Left lung (tissue), 4 donors: ENCODE measurements at regions not wholly inside any gene's neighbourhood (a gene's known extent, or its start where the extent isn't known, plus 50 kb on each side); places are given as distances from the start of the nearest gene placed in this dataset.

Experiments
- ATAC-seq: fragments of 200-7000 bp; cut with Tn5 transposase; one replicate; pipeline ENCODE4 v1.9.1; 2020; ENCODE audit warnings: moderate library complexity
- DNase-seq, 4 donors: peaks; one replicate each; pipeline ENCODE4 v3.0.0-alpha.2; 2013 to 2020
- H3K27ac ChIP-seq, 2 donors: fragments of 200-600 bp; sonication (generic) in 1 of 2; one replicate each; pipeline versions ENCODE4 v1.5.0 to v1.8.0; 2020 to 2021
- H3K27me3 ChIP-seq, 2 donors: fragments of 200-600 bp; sonication (generic) in 1 of 2; one replicate each; pipeline versions ENCODE4 v1.5.0 to v1.8.0; 2020 to 2021
- H3K36me3 ChIP-seq, 2 donors: fragments of 200-600 bp; sonication (generic) in 1 of 2; one replicate each; pipeline versions ENCODE4 v1.5.0 to v1.8.0; 2020 to 2021
- H3K4me1 ChIP-seq, 2 donors: fragments of 200-600 bp; one replicate each; pipeline ENCODE4 v1.8.0; 2021
- H3K4me3 ChIP-seq, 2 donors: fragments of 200-600 bp; sonication (generic) in 1 of 2; one replicate each; pipeline versions ENCODE4 v1.5.0 to v1.8.0; 2020 to 2021; ENCODE audit warnings: mild to moderate bottlenecking in 1 of 2
- H3K9me3 ChIP-seq, 2 donors: fragments of 200-600 bp; sonication (generic) in 1 of 2; one replicate each; pipeline versions ENCODE4 v1.5.0 to v1.8.0; 2020 to 2021
- intact Hi-C, 2 donors: fragments of 100-400 bp; cut with DNase I; formaldehyde crosslinking; loops; one replicate each; pipeline versions ENCODE4 v1.11.2 to v1.14.2; 2022
- TF ChIP-seq, protein P1 (sequence below), 2 donors: fragments of 200-600 bp; sonication (generic) in 1 of 2; IDR thresholded peaks; one replicate each; pipeline versions ENCODE4 v1.5.0 to v1.8.0; 2021; ENCODE audit warnings: antibody characterized with exemption in 2 of 2
- donor health status: DM: no; HTN: yes; CAD: no.
- donor health status: DM: no; HTN: no; CAD: no.

DNA sequence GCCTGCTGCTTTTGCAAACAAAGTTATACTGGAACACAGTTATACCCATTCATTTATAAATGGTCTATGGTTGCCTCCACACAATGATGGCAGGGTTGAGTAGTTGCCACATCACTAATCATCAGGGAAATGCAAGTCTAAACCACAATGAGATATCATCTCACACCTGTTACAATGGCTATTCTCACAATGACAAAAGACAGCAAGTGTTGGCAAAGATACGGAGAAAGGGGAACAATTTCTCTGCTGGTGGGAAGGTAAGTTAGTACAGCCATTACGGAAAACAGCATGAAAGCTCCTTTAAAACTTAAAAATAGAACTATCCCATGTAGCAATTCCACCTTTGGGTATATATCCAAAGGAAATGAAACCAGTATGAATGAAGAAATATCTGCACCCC, 261.4 kb downstream of the TJP1 start:
- intact Hi-C loops, result no loop called here
- Histone ChIP-seq H3K4me1 (no peaks in the 10 kb centered on the region), H3K27ac (no peak overlapping the region), H3K9me3 (peaks cover 0 to 9% of the 10 kb centered on the region in 2 donors), H3K27me3 (no peaks in the 10 kb centered on the region), H3K4me3 (no peak overlapping the region), H3K36me3 (no peaks in the 10 kb centered on the region)
- TF ChIP-seq, protein P1, sequence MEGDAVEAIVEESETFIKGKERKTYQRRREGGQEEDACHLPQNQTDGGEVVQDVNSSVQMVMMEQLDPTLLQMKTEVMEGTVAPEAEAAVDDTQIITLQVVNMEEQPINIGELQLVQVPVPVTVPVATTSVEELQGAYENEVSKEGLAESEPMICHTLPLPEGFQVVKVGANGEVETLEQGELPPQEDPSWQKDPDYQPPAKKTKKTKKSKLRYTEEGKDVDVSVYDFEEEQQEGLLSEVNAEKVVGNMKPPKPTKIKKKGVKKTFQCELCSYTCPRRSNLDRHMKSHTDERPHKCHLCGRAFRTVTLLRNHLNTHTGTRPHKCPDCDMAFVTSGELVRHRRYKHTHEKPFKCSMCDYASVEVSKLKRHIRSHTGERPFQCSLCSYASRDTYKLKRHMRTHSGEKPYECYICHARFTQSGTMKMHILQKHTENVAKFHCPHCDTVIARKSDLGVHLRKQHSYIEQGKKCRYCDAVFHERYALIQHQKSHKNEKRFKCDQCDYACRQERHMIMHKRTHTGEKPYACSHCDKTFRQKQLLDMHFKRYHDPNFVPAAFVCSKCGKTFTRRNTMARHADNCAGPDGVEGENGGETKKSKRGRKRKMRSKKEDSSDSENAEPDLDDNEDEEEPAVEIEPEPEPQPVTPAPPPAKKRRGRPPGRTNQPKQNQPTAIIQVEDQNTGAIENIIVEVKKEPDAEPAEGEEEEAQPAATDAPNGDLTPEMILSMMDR (IDR thresholded peaks at IDR 0.05), result no peak
- ATAC-seq (no peak), DNase-seq (no peak)

DNA sequence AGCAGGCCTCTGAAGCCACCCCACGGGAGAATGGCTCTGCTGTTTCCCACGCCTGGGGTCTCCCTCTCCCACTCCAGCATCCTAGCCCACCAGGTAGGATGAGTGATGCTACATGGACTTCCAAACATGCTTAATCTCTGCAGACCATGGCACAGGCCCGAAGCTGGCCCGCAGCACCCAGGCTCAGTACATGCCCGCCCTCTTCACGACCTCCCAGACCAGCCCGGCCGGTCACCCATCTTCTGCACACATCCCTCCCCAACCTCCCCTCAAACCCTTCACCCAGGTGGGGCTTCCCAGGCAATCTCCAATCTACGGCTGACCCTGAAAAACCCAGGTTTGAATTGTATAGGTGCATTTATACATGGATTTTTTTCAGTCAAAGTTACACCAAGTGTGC, 264.0 kb downstream of the TJP1 start:
- TF ChIP-seq, protein P1 (IDR thresholded peaks at IDR 0.05), result no peak
- no peak for ATAC-seq
- H3K27me3 ChIP-seq, result no peaks in the 10 kb centered on the region
- no peak for DNase-seq
- H3K9me3 ChIP-seq, result peaks cover 0 to 6% of the 10 kb centered on the region in 2 donors
- H3K36me3 ChIP-seq, result no peaks in the 10 kb centered on the region
- intact Hi-C loops, result no loop called here
- no peak overlapping the region for H3K27ac ChIP-seq
- H3K4me1 ChIP-seq, result no peaks in the 10 kb centered on the region
- no peak overlapping the region for H3K4me3 ChIP-seq

DNA sequence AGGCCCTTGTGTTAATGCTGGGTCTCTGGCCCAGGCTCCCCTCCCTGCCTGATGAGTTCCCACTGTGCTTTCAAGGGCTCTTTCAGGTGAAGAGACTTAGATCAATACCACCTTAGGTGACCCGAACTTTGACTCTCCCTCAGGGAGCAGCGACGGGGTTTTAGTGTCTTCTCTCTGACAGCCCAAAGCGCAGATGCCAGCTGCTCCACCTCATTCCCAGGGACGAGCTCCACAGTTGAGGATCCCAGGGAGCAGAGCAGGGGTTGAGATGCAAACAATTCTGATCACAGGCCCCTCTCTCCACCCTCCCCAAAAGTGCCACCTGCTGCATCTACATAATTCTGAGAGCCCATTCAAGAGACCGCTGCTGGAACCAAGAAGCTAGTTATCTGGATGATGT, 265.1 kb downstream of the TJP1 start:
- Histone ChIP-seq H3K4me3 (no peak overlapping the region), H3K27me3 (no peaks in the 10 kb centered on the region), H3K9me3 (no peaks in the 10 kb centered on the region), H3K27ac (no peak overlapping the region), H3K36me3 (no peaks in the 10 kb centered on the region), H3K4me1 (no peaks in the 10 kb centered on the region)
- intact Hi-C loops, result no loop called here
- TF ChIP-seq, protein P1 (IDR thresholded peaks at IDR 0.05), result no peak
- DNase-seq (no peak), ATAC-seq (no peak)

DNA sequence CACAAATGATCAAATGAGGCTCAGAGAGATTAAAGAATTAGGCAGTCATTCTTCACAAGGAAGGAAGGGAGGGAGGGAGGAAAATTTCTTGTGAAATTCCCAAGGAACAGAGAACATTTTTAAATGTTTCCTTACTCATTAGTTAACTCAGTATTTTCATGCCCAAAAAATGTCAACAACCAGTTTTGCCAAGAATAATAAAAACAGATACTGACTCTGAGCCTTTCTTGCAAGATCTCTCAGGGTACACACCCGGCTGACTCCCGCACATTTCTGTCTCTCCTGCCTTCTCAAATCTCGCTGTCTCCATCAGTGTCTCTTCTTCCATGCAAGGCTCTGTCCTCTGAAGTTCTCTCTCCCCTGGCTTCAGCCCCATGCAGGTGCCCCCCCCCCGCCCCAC, 265.9 kb downstream of the TJP1 start:
- peak in 1 of 4 donors; percentile 10 for DNase-seq
- Histone ChIP-seq H3K27me3 (no peaks in the 10 kb centered on the region), H3K27ac (no peak overlapping the region), H3K4me3 (no peak overlapping the region), H3K9me3 (no peaks in the 10 kb centered on the region), H3K4me1 (no peaks in the 10 kb centered on the region), H3K36me3 (no peaks in the 10 kb centered on the region)
- no peak for ATAC-seq
- intact Hi-C loops, result no loop called here
- TF ChIP-seq, protein P1 (IDR thresholded peaks at IDR 0.05), result no peak

DNA sequence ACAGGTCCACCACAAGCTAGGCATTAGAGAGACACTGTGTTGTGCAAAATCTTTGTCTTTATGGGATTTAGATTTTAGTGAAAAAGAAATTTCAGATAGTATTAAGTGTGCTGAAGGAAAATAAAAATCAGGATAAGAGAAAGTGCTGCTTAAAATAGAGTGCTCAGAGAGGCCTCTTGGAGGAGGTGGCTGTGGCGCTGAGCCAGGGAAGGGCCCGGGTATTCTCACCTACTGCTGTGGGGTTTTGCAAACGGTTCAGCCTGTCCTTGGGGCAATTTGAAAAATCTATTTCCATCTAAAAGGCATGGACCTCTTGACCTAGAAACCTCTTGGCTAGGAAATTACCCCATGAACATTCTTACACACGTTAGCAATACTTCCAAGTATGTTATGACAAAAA, 267.7 kb downstream of the TJP1 start:
- no peak for DNase-seq
- TF ChIP-seq, protein P1 (IDR thresholded peaks at IDR 0.05), result no peak

More for the DNA sequence above, 267.7 kb downstream of the TJP1 start:
- no peaks in the 10 kb centered on the region for H3K9me3 ChIP-seq
- H3K4me1 ChIP-seq, result no peaks in the 10 kb centered on the region
- no peak overlapping the region for H3K4me3 ChIP-seq
- H3K36me3 ChIP-seq, result no peaks in the 10 kb centered on the region
- H3K27me3 ChIP-seq, result no peaks in the 10 kb centered on the region
- no peak overlapping the region for H3K27ac ChIP-seq
- no peak for ATAC-seq
- intact Hi-C loops, result no loop called here
